Adrenal gland (tissue), 5 donors: ENCODE measurements at regions not wholly inside any gene's neighbourhood (a gene's known extent, or its start where the extent isn't known, plus 50 kb on each side); places are given as distances from the start of the nearest gene placed in this dataset.

Source experiments
- CTCF ChIP-seq, 6 experiments: fragments of 450-650 bp in 4 of 6; fragments of 200-600 bp in 2 of 6; sonication (generic) in 1 of 6; IDR thresholded peaks; 1 replicate in 5 of 6; 2 replicates in 1 of 6; pipeline versions ENCODE4 v1.5.1 to v1.8.0; 2016 to 2021; ENCODE audit warnings: antibody characterized with exemption in 6 of 6, mild to moderate bottlenecking in 2 of 6, moderate library complexity in 1 of 6
- POLR2A ChIP-seq, 2 donors: fragments of 450-650 bp; IDR thresholded peaks; one replicate each; pipeline ENCODE4 v1.6.1; 2017; ENCODE audit warnings: antibody characterized with exemption in 2 of 2, mild to moderate bottlenecking in 2 of 2, moderate library complexity in 1 of 2
- donor health status: DM: no; HTN: no; CAD: no.

GRCh38 chr4:164138521-164138920 lies 615.4 kb upstream of the SMIM31 start:
- TF ChIP-seq CTCF (IDR thresholded peaks at IDR 0.05): no peak
- TF ChIP-seq POLR2A (IDR thresholded peaks at IDR 0.05): no peak
